K562 (cell line): ENCODE measurements at regions not wholly inside any gene's neighbourhood (a gene's known extent, or its start where the extent isn't known, plus 50 kb on each side); places are given as distances from the start of the nearest gene placed in this dataset.

ENCODE experiments used
- ATAC-seq: fragments of 200-7000 bp; cut with Tn5 transposase; 3 replicates; pipeline ENCODE4 v1.9.1; 2020; ENCODE audit warnings: moderate library complexity
- BruUV-seq: library from RNA; stranded (reverse); fragments of 400-500 nt; replicated peaks from 2 replicates; lab custom pipeline; 2021; lab: Mats Ljungman, UMichigan
- CTCF ChIA-PET: fragments of 300-600 bp; formaldehyde crosslinking; extraction: SDS; loops from one replicate; lab custom pipeline; 2021; ENCODE audit warnings: low intra/inter-chr PET ratio; lab: Yijun Ruan, JAX
- POLR2A ChIA-PET: fragments of 300-600, 350-650 bp; sonication (Branson Sonifier 250); formaldehyde crosslinking; extraction: SDS; loops from one replicate; lab custom pipeline; 2021; ENCODE audit warnings: antibody characterized with exemption, inconsistent platforms; lab: Yijun Ruan, JAX
- DNase-seq, 4 experiments: peaks; one replicate each; pipeline versions ENCODE4 v3.0.0 to v3.0.0-alpha.2; 2011 to 2018; ENCODE audit warnings: low spot score in 3 of 4, mixed read lengths in 3 of 4; ENCODE audit errors: extremely low read depth in 1 of 4
- FAIRE-seq: peaks from 2 replicates; lab custom pipeline; 2011; peaks lifted over from hg19 to GRCh38; lab: Jason Lieb, UNC
- H2AFZ ChIP-seq: 2 replicates; pipeline ENCODE4 v1.6.0; 2011; ENCODE audit warnings: low read depth, low read length, control low read depth, inconsistent platforms
- H3K27ac ChIP-seq: fragments of 200-600 bp; 3 replicates; pipeline ENCODE4 v1.8.0; 2011; ENCODE audit warnings: low read depth, mild to moderate bottlenecking, control low read depth, inconsistent platforms, low read length, moderate library complexity, mixed read lengths; ENCODE audit errors: extremely low read depth
- H3K27me3 ChIP-seq, 2 experiments: fragments of 300-600 bp in 1 of 2; 2 replicates in 1 of 2; 3 replicates in 1 of 2; pipeline versions ENCODE4 v1.6.0 to v1.8.0; 2011; ENCODE audit warnings: inconsistent platforms in 2 of 2, low read length in 2 of 2, mild to moderate bottlenecking in 1 of 2, mixed read lengths in 1 of 2, moderate library complexity in 1 of 2; ENCODE audit not compliant: control insufficient read depth in 2 of 2, insufficient read depth in 2 of 2
- H3K36me3 ChIP-seq: fragments of 300-600 bp; 3 replicates; pipeline ENCODE4 v1.8.0; 2011; ENCODE audit warnings: mild to moderate bottlenecking, low read length, inconsistent platforms; ENCODE audit not compliant: control insufficient read depth, insufficient read depth
- H3K4me1 ChIP-seq, 2 experiments: fragments of 200-600 bp in 1 of 2; replicated peaks in 1 of 2; 2 replicates in 1 of 2; 3 replicates in 1 of 2; pipeline versions ENCODE4 v1.5.1 to v1.8.0; 2011; ENCODE audit warnings: inconsistent platforms in 2 of 2, low read length in 2 of 2, mild to moderate bottlenecking in 1 of 2, mixed read lengths in 1 of 2, moderate library complexity in 1 of 2; ENCODE audit not compliant: control insufficient read depth in 2 of 2, insufficient read depth in 2 of 2
- H3K4me2 ChIP-seq: 2 replicates; pipeline ENCODE4 v1.6.1; 2011; ENCODE audit warnings: low read length, control low read depth, inconsistent platforms, mixed read lengths; ENCODE audit not compliant: insufficient read depth
- H3K4me3 ChIP-seq: fragments of 200-600 bp; sonication (generic), shearing (Covaris generic); 2 replicates; pipeline ENCODE4 v1.5.1; 2016; ENCODE audit warnings: control low read depth, inconsistent platforms
- H3K79me2 ChIP-seq: fragments of 200-600 bp; 3 replicates; pipeline ENCODE4 v1.8.0; 2011; ENCODE audit warnings: low read length, inconsistent platforms; ENCODE audit not compliant: control insufficient read depth, insufficient read depth
- H3K9ac ChIP-seq, 2 experiments: 2 replicates each; pipeline versions ENCODE4 v1.6.0 to v1.6.1; 2011; ENCODE audit warnings: low read depth in 2 of 2, low read length in 2 of 2, control low read depth in 1 of 2, inconsistent platforms in 1 of 2, mild to moderate bottlenecking in 1 of 2, mixed read lengths in 1 of 2; ENCODE audit not compliant: insufficient read depth in 1 of 2
- H3K9me1 ChIP-seq: one replicate; pipeline ENCODE4 v1.6.0; 2011; ENCODE audit warnings: inconsistent platforms, mild to moderate bottlenecking, low read length, moderate library complexity; ENCODE audit not compliant: control insufficient read depth, insufficient read depth
- H3K9me3 ChIP-seq: replicated peaks from 2 replicates; pipeline ENCODE4 v1.5.1; 2011; ENCODE audit warnings: low read depth, low read length, inconsistent platforms; ENCODE audit not compliant: control insufficient read depth, insufficient read depth
- H4K20me1 ChIP-seq: replicated peaks from 2 replicates; pipeline ENCODE4 v1.6.1; 2011; ENCODE audit warnings: low read length, inconsistent platforms, mixed read lengths; ENCODE audit not compliant: control insufficient read depth, insufficient read depth
- CHD1 ChIP-seq: fragments of 200-600 bp; sonication (generic); IDR thresholded peaks from one replicate; pipeline ENCODE4 v1.6.1; 2012; ENCODE audit warnings: mild to moderate bottlenecking, moderate library complexity, low read length, inconsistent platforms
- ELK3 ChIP-seq: fragments of 450-650 bp; formaldehyde crosslinking; IDR thresholded peaks from 2 replicates; pipeline ENCODE4 v1.4.0; 2020; ENCODE audit warnings: mild to moderate bottlenecking
- GTF2F1 ChIP-seq: IDR thresholded peaks from 2 replicates; pipeline ENCODE4 v1.6.1; 2011; ENCODE audit warnings: low read depth, low read length, improper control_type of control experiment
- HCFC1 ChIP-seq: IDR thresholded peaks from 2 replicates; pipeline ENCODE4 v1.6.1; 2012; ENCODE audit warnings: low read depth, low read length, improper control_type of control experiment
- HMGXB4 ChIP-seq: sonication (generic); formaldehyde crosslinking; IDR thresholded peaks from 2 replicates; pipeline ENCODE4 v1.8.1; 2023; ENCODE audit warnings: mild to moderate bottlenecking, missing genetic modification reagents
- IRF9 ChIP-seq: fragments of 450-650 bp; IDR thresholded peaks from 2 replicates; pipeline ENCODE4 v1.6.1; 2016; ENCODE audit warnings: missing biosample characterization, missing genetic modification characterization
- MED1 ChIP-seq: sonication (generic); formaldehyde crosslinking; IDR thresholded peaks from 2 replicates; pipeline ENCODE4 v1.8.1; 2023; ENCODE audit warnings: missing genetic modification reagents, borderline replicate concordance
- NR4A1 ChIP-seq, 2 experiments: fragments of 250-450 bp in 1 of 2; fragments of 450-650 bp in 1 of 2; sonication (Bioruptor Pico) in 1 of 2; IDR thresholded peaks; 2 replicates each; pipeline versions ENCODE4 v1.4.0 to v1.6.1; 2016 to 2020; ENCODE audit warnings: mild to moderate bottlenecking in 2 of 2, missing compliant biosample characterization in 1 of 2, missing genetic modification characterization in 1 of 2, moderate library complexity in 1 of 2
- SIN3B ChIP-seq: fragments of 450-650 bp; IDR thresholded peaks from 2 replicates; pipeline ENCODE4 v1.6.1; 2017; ENCODE audit warnings: low read depth, mild to moderate bottlenecking, moderate library complexity
- ZNF316 ChIP-seq: fragments of 450-650 bp; IDR thresholded peaks from 2 replicates; pipeline ENCODE4 v1.6.1; 2016
- ZNF79 ChIP-seq: fragments of 250-450 bp; sonication (Bioruptor Pico); IDR thresholded peaks from 2 replicates; pipeline ENCODE4 v1.4.0; 2020; ENCODE audit warnings: low read depth, mild to moderate bottlenecking, moderate library complexity
- WGBS: fragments of 100-300 bp; shearing (Covaris generic); methylation state at CpG from one replicate; pipeline ENCODE4 v1.1.6; 2016; ENCODE audit warnings: low coverage, mixed read lengths; ENCODE audit not compliant: insufficient coverage; ENCODE audit errors: missing lambda C conversion rate; 5-methylcytosine and 5-hydroxymethylcytosine counted together
- in situ Hi-C: fragments of 300-500 bp; cut with MboI; formaldehyde crosslinking; loops from 4 replicates; pipeline ENCODE4 v1.15.0; 2018; ENCODE audit warnings: inconsistent platforms, mixed read lengths
- intact Hi-C: fragments of 100-400 bp; cut with micrococcal nuclease; formaldehyde crosslinking; loops from 2 replicates; pipeline ENCODE4 v1.14.2; 2022
- TF ChIP-seq, protein P1 (sequence below): fragments of 450-650 bp; IDR thresholded peaks from 2 replicates; pipeline ENCODE4 v1.6.1; 2016

GRCh38 chr4:126705266-126705665 lies 927.5 kb upstream of the INTU start (continued):
- TF ChIP-seq MED1 (CRISPR knock-in tag) (no peak), GTF2F1 (no peak), ELK3 (no peak), ZNF79 (CRISPR knock-in tag) (no peak)

GRCh38 chr4:126708716-126709115 lies 924.0 kb upstream of the INTU start:
- H3K36me3 ChIP-seq: peaks cover 62% of the 10 kb centered on the region
- no peak for ATAC-seq
- FAIRE-seq: no peak

More at GRCh38 chr4:126708716-126709115, 924.0 kb upstream of the INTU start:
- Histone ChIP-seq H3K4me1 (peaks cover 0 to 4% of the 10 kb centered on the region in 2 experiments; a peak in 1 of 5 replicates), H4K20me1 (no peaks in the 10 kb centered on the region), H3K4me2 (no peak overlapping the region), H3K27me3 (no peaks in the 10 kb centered on the region), H3K9ac (no peak overlapping the region), H3K9me3 (peaks cover 6% of the 10 kb centered on the region; the same call in 1 of the 2 replicates), H3K4me3 (no peak overlapping the region), H3K79me2 (peaks cover 96% of the 10 kb centered on the region), H3K9me1 (no peaks in the 10 kb centered on the region), H2AFZ (no peak overlapping the region), H3K27ac (no peak overlapping the region)
- in situ Hi-C loops (no loop called here), intact Hi-C loops (no loop called here)
- TF ChIP-seq NR4A1 (CRISPR knock-in tag; IDR thresholded peaks at IDR 0.05): no peak
- TF ChIP-seq NR4A1 (tag; IDR thresholded peaks at IDR 0.05): no peak
- 0 out of 2 replicates have a peak, but pooled peaks have one; percentile 12 for TF ChIP-seq ZNF316
- TF ChIP-seq IRF9 (tag): no peak
- no peak for TF ChIP-seq HCFC1
- TF ChIP-seq SIN3B: no peak
- TF ChIP-seq, protein P1, sequence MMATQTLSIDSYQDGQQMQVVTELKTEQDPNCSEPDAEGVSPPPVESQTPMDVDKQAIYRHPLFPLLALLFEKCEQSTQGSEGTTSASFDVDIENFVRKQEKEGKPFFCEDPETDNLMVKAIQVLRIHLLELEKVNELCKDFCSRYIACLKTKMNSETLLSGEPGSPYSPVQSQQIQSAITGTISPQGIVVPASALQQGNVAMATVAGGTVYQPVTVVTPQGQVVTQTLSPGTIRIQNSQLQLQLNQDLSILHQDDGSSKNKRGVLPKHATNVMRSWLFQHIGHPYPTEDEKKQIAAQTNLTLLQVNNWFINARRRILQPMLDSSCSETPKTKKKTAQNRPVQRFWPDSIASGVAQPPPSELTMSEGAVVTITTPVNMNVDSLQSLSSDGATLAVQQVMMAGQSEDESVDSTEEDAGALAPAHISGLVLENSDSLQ: peak; percentile 61
- no peak for TF ChIP-seq HMGXB4 (CRISPR knock-in tag)
- TF ChIP-seq CHD1: no peak
- WGBS: 88% methylated on average over 2 of the region's 2 CpGs
- no peak for DNase-seq
- TSS peak; percentile 0 for BruUV-seq
- CTCF ChIA-PET: no interaction called here
- POLR2A ChIA-PET: interaction anchor here (0.7 kb wide), 1 partner anchor 205 kb away, joined by 3 read pairs; no protein-coding TSS in a partner anchor
